ENCODE measurements at regions not wholly inside any gene's neighbourhood (a gene's known extent, or its start where the extent isn't known, plus 50 kb on each side); places are given as distances from the start of the nearest gene placed in this dataset.

- DNase-seq (ENCODE audit: insufficient read length, low spot score) (no peak), FAIRE-seq (no peak)
- TF ChIP-seq CTCF (IDR thresholded peaks at IDR 0.05; ENCODE audit: insufficient read depth, missing control alignments) = no peak
Measured at GRCh38 chr9:36772449-36773403, 200.0 kb downstream of the MELK start.

- FAIRE-seq (no peak), DNase-seq (ENCODE audit: insufficient read length, low spot score) (no peak)
- no peak for TF ChIP-seq CTCF (IDR thresholded peaks at IDR 0.05; ENCODE audit: insufficient read depth, missing control alignments)
Measured at GRCh38 chr9:36778682-36779081, 206.0 kb downstream of the MELK start.

GRCh38 chr9:36779582-36779981 lies 206.9 kb downstream of the MELK start:
- FAIRE-seq (no peak), DNase-seq (ENCODE audit: insufficient read length, low spot score) (no peak)
- no peak for TF ChIP-seq CTCF (IDR thresholded peaks at IDR 0.05; ENCODE audit: insufficient read depth, missing control alignments)

GRCh38 chr9:36780186-36780585 lies 207.5 kb downstream of the MELK start:
- DNase-seq (ENCODE audit: insufficient read length, low spot score) (no peak), FAIRE-seq (no peak)
- no peak for TF ChIP-seq CTCF (IDR thresholded peaks at IDR 0.05; ENCODE audit: insufficient read depth, missing control alignments)

- DNase-seq (ENCODE audit: insufficient read length, low spot score) (no peak), FAIRE-seq (no peak)
- TF ChIP-seq CTCF (IDR thresholded peaks at IDR 0.05; ENCODE audit: insufficient read depth, missing control alignments) = no peak
Measured at GRCh38 chr9:36781533-36781932, 208.8 kb downstream of the MELK start.

Measured in D721Med (cell line).